ENCODE measurements at regions not wholly inside any gene's neighbourhood (a gene's known extent, or its start where the extent isn't known, plus 50 kb on each side); places are given as distances from the start of the nearest gene placed in this dataset.

DNA sequence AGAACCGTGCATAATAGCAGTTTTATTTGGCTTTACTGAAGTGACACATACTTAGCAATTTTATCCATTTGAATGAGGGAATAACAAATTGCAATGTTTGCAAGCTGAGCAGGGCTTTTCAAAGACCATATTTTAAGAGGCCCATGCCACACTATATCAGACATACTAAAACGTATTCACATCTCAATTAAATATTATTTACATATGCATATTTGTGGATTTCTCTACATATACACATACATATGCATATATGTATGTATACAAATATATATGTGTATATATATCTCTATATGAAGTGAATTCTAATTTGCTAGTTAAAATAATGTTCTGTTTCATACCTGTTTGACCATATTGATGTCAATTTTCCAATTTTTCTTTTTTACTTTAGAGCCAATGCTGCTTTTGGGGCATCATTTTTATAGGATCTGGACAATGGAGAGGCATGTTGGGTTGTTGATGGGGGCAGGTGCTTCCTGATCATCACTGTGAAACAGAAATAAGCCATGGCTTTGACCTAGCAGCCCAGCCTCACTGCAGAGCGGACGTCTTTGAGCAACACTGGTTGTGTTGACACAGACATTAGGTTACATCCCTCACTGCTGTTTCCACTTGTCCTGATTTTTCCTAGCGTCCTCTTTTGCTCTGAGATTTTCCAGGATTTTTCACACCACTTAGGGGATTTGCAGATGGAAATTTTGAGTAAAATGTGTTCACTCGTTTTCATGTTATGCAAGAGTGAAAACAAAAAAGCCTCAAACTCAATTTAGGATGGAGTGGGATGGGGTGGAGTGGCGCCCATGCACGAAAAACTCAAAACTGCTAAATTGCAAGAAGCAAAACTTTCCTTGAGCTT is 56.9 kb downstream of the RDH14 start:
- no peak for DNase-seq

DNA sequence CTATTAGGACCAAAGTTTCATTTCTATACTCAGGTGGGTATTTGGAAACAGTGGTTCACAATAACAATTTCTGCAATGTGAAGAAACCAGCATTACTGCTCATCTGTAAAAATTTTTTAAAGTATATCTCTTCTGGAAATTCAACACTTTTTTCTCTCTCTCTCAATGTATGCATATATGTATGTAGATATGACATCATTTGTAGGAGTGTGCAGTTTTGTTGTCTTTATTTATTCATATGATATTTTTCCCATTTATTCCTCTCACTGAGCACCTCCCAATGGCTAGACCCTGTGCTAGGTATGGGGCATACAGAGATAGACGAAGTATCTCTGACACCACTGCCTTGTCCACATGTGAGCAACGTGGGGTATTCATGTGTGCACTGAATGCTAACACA is 58.3 kb downstream of the RDH14 start:
- no peak for DNase-seq

DNA sequence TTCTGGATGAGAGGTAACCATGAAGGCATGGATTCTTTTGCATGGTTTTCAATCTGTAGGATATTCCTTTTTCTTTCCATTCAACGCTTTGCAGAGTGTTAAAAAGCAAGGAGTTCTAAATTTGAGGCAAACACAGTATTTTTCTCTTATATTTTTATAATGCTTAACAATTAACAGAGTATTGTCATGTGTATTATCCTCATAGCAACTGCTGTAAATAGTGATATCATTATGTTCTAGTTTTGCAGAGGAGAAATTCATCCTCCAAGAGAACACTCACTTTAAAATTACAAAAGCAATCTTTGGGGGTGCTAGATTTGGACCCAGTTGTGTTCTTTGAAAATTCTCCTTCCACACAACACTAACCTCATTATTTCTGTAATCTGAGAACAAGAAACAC is 58.7 kb downstream of the RDH14 start:
- DNase-seq: no peak

DNA sequence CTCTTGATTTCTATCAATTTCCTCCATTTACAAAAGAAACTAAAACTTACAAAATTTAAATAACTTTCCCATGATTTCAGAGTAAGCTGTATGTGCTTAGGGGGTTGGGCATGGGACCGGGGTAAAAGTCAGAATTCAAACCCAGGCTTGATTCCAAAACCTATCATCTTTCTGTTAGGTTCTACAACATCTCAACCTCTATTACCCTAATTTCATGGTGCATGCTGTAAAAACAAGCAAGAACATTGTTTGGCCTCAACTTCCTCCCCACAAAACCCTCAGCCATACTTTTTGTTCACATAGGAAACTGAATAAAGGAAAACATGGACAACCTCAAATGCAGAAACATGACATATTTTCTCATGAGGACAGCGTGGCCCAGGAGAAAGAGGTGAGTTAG is 59.3 kb downstream of the RDH14 start:
- DNase-seq: no peak

DNA sequence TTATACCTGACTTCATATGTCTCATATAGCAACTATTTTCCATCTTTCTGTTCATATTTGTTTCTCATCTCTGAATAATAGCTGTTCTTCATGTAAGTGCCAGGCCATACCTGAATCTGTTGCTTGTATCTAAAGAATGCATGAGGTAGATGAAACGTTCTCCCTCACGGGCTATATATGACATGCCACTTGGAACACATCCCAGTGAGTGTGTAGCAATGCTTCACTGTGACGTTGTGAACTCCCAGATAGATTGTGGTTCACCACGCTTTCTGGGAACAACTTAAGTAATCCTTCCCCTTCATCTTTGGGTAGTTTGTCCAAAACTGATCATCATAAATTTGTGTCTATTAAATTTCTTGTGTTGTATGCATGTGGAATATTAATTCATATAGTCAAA is 60.1 kb downstream of the RDH14 start:
- DNase-seq: no peak

DNA sequence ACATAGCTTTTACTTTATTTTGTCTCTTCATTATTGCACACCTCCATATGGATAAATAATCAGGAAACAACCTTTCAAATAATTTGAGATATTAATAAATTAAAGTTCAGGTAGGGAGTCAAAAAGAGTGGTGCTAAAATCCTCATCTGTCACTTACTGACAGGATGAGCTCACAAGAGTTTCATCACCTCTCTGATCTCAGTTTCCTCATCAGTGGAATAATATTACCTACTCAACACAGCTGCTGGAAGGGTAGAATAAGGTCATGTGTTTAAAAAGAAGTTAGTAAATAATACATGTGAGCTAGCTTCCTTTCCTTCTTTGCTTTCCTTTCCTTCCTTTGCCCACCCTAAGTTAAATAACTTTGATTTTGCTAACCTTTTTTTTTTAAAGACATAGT is 61.9 kb downstream of the RDH14 start:
- DNase-seq: no peak

DNA sequence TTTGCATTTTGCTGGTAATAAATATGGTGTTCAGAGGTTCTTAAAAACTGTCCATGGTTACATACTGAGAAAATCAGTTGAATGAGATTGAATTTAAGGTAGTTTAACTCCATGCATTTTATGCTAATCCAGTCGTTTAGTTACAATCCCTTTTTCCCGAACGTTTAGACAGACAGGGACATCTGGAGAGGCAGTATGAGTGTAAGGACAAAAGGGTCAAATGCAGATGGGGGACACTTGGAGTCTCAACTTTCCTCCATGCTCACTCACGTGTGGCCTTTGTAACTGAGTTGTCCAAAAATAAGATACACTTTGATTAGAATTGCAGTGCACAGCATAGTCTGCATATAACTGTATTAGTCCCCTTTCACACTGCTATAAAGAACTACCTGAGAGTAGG is 63.9 kb downstream of the RDH14 start:
- no peak for DNase-seq

DNA sequence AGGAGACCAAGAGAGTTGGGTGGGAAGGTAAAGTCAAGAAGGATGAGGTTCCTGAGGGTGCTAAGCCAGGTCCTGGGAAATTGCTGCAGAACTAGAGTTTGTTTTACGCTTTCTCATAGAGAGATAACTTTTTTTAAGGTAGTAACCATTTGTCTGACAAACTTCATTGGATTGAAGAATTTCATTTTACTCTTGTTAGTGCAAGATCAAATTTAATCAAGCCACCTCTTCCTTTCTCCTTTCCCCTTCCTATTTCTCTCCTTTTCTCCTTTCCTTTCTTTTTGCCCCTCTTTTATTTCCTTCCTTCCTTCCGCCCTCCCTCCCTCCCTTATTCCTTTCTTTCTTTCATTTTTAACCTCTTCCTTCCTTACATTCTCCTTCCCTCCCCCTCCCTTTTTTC is 65.4 kb downstream of the RDH14 start:
- no peak for DNase-seq

DNA sequence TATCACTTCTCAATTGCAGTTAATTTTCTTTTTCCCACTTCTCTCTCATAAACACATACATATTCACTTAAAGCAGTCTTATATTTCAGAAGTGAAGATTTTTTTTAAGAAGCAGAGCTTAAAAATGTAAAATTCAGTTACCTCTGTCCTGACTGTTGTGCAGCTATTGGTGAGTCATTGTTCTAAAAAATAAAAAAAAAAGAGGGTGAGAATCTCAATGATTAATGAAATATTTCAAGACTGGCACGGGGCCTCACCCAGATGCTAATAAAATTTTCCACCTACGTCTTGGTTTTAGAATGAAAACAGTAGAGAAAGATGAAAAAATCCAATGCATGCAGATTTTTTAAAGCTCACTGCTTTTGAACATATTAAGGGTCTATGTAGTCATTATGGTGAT is 67.7 kb downstream of the RDH14 start:
- DNase-seq: no peak

DNA sequence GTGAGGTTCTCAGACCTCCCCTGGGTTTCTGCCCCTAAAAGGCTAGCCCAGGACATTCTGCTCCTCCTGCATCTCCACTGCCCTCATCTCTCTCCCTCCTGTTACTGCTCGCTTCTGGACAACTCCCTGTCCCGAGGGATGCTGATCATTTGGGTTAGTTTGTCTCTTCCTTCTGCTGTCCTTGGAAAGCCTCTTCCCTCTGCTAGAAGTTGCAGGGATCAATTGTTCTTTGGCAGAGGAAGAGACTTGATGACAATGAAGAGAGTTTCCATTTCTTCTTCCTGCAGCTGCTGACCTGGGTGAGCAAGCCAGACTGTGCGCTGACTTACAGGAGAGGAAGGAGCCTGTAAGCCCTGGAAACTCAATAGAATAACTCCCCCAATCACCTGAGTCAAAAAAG is 68.9 kb downstream of the RDH14 start:
- DNase-seq: no peak

DNA sequence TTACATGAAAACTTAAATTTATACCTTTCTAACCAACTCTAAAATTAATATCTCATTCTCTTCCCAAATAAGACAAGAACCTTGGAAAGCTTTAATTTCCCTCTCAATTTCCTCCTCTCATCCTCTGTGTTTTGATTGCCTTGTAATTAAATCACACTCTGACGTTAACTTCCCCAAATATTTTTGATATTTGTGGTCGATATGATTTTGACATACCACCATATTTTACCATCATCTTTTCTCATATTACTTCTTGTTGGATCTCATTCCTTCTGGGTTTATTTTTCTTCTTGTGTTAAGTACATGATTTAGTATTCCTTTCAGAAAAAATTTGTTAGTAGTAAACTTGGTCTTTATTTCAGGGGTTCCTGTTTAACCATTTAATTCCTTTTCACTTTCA is 69.6 kb downstream of the RDH14 start:
- no peak for DNase-seq

DNA sequence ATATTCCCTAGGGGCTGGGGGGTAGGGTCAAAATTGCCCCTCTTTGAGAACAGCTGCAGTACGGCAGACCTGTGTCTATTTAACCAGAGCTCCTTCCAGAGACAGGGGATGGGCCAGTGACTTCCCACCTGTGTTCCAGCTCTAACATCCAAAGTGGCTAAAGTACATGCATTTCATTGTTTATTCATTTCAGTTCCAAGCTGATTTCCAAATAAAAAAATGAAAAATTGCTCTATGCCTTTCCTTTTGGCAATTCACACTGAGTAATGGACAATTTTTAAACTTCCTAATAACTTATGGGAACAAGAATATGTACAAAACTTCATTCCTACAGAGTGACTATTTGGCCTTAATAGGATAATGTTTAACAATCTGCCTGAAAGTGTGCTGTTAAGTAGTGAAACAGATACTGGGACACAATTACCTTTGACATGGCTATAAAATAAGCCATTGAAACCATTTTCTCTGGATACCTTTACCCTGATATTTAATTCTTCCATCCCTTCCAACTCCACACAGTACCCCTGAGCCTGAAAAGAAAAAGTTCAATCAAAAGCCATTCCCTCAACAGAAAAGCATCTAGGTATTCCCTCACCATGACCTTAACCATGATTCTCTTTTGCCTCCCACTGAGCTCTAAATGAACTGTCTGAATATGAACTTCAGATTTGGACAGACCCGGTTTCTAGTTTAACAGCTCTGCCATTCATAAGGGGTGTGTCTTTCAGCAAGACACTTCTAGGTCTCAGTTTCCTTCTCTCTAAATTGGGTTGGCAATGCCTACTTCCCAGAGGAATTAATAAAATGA is 73.1 kb downstream of the RDH14 start:
- no peak for DNase-seq

DNA sequence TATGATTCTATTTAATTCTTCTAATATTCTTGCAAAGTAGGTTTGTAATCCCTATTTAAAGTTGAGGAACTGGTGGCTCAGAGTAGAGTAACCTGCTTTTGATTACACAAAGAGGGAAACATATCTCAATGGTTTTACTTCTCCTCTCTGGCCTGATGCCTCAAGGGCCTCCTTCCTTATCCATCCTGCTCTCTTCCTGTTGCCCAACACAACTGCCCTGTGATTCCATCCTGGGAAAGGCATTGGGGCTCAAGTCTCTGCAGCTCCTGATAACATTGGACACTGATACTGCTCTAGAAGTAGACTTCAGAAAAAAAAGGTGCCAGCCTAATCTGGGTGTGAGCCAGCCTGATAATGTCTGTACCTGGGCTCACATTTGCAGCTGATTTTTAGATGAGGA is 75.8 kb downstream of the RDH14 start:
- no peak for DNase-seq

DNA sequence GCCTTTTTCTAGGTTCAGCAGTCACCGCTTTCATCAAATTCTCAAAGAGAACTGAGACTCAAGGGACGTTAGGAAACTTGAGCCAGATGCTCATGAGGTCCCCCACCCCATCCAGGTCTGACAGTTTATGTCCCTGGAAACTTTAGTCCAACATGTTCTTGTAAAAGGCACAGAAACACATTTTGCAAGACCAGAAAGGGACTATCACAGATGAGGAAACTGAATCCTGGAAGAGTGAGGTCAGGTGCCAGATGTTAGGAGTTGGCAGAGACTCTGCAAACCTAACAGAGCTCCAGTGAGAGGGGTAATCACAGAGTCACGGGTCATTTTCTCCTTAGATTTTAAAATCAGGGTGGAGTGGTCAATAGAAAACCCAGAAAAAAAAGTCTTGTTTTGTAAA is 76.6 kb downstream of the RDH14 start:
- DNase-seq: no peak

DNA sequence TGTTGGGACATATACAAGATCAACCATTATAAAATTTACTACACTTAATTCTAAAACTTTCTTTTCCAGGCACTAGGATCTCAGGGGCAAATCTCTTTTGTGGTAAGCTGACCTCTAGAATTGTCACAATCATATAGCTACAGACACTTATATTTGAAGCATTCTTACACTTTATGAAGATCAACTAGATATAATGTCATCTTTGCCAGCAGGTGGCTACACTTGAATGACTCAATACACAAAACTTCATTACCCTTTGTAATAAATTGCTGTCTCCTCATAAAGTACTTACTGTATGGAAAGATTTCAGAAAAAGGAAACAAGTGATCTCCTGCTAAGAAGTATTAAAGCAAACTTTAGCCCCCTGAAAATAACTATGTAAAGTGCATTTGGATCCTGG is 77.8 kb downstream of the RDH14 start:
- DNase-seq: no peak

DNA sequence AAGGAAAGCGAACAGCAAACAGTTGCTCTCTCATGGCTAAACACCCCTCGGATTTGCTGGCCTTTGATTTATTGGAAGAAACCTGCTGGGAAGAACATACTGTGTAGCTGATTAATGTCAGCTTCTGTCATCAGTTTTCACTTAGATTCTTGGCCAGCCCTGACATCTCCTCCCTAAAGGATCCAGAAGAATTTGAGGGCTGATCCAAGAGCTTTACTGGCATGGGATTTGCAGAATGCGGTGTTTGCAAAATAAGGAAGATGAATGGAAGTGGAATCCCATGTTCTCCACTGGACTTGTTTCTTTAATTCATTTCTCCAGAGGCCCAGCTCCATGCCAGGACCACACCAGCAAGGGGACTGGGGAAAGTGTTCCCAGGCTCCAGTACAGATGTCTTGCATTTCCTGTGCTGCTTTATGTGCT is 80.5 kb downstream of the RDH14 start:
- no peak for DNase-seq

DNA sequence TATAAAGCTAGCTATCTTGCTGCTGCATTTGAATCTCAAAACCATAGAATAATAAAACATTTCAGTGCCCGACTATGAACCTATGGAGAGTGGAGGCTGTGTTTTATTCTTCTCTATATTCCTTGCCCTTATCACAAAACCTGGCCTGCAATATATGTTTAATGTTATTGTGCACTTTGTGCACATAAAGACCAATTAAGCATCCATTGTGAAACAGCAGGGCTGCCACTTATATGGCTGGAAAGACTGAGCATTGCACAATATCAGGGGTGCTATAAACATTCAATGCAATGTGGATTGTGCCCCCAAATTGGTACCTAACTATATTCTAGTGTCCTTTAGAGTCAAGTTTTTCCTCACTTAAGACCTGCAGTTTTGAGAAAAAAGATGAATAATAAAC is 83.2 kb downstream of the RDH14 start:
- no peak for DNase-seq

DNA sequence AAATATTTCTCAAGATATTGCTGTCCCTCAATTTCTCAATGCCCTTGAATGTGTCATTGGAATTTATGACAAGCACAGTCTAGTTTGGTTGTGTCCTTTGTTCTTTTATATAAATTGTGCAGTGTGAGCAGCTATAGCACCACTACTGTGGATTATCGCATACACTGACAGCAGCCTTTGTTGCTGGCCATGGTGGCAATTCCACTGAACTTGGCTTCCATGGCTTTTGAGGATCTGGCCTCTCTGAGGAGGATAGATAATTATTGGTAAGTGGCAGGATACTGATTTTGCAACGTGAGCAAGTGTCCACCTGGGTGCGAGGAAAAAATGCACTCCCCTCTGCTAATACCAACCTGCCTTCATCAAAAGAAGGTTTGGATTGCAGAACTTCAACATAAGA is 84.0 kb downstream of the RDH14 start:
- no peak for DNase-seq

DNA sequence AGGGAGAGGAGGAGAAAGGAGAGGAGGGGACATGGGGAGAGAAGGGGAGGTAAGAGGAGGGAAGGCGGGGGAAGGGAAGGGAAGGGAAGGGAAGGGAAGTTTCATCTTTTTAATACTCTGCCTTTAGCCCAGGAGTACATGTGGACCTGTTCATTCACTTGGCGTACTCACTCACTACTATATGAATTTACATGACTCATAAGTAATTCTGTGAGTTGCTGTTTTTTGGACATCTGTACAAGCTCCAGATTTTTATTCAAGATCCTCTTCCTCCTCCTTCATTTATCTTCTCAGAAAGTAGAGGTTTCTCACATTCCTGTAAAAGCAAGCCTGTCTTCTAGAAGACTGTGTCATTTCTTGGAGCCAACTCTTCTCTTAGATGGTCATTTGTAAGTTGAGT is 84.6 kb downstream of the RDH14 start:
- no peak for DNase-seq

DNA sequence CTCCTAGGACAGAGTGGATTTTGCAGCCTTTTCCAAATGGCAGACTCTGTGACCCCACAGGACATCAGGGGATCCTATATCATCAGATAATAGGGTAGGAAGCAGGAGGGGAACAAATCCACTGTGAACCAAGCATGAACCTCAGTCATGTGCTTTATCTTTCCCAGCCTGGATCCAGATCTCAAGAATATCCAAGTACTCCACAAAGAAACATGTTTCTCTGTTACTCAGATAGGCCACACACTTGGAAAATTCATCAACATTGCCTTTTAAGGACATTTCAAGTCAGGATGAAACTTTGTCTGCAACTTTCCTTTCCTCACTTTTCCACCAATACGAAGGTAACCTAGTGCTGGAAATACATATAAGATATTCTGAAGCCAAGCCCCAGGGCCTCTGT is 85.8 kb downstream of the RDH14 start:
- no peak for DNase-seq

DNA sequence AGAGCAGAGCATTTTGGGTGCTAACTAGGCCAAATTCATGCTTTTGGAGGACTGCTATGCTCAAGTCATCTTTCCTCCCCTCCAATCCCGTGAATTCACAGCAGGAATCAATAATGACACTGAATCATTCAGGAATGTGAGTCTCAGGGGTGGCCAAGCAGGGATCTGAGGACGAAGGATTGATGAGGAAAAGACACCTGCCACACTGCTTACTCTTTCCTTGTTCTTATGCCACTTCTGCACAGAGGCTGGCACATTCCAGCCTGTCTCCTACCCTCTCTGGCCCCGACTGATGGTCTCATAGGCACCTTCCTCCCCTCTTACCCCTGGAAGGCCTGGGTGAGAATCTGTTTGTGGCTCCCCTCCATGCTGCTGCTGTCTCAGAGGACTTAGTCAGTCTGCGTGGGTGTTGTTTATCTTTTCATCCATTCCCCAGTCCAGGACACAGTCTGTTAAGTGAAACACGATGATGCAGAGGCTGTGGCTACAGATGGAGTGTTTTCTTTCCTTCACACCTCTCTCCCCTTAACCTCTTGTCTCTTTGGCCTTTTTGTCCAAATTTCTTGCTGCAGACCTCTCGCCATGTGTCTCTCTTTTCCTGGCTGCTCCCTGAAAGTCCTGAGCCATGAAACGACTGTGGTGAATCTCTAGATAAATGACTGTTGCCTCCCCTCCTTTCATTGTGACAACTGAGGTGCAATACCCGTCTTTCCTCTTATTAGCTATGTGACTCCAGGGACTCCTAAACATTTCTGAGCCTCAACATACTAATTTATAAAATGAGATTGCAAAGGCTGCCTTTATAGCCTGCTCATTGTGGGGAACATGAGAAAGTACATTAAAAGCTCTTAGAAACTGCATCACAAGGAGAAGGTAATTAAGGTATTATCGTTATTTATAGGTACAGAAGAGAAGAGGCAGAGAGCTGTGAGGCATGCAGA is 86.9 kb downstream of the RDH14 start:
- DNase-seq: peak in 3 of 58 donors; percentile 6 to 8 (median 7)
